GM12878 (cell line): ENCODE measurements at regions not wholly inside any gene's neighbourhood (a gene's known extent, or its start where the extent isn't known, plus 50 kb on each side); places are given as distances from the start of the nearest gene placed in this dataset.

Experiments used
- ATAC-seq: fragments of 200-7000 bp; cut with Tn5 transposase; 3 replicates; pipeline ENCODE4 v1.9.1; 2020; ENCODE audit warnings: mild to moderate bottlenecking, moderate library complexity
- BruUV-seq: library from RNA; stranded (reverse); fragments of 400-500 nt; replicated peaks from 2 replicates; lab custom pipeline; 2021; lab: Mats Ljungman, UMichigan
- CTCF ChIA-PET: fragments of 300-600 bp; sonication (Branson Sonifier 250); formaldehyde crosslinking; extraction: SDS; loops from one replicate; lab custom pipeline; 2021; ENCODE audit warnings: inconsistent platforms; lab: Yijun Ruan, JAX
- POLR2A ChIA-PET: fragments of 350-600 bp; formaldehyde crosslinking; extraction: SDS; loops from one replicate; lab custom pipeline; 2021; ENCODE audit warnings: inconsistent platforms; lab: Charles Lee
- RAD21 ChIA-PET: fragments of 300-600 bp; sonication (Branson Sonifier 250); formaldehyde crosslinking; loops from one replicate; lab custom pipeline; 2023; ENCODE audit warnings: antibody characterized with exemption; ENCODE audit not compliant: unreplicated experiment; lab: Charles Lee
- SMC1A ChIA-PET: fragments of 300-600 bp; sonication (Branson Sonifier 250); formaldehyde crosslinking; loops from one replicate; lab custom pipeline; 2023; ENCODE audit not compliant: unreplicated experiment, uncharacterized antibody; lab: Charles Lee
- DNase-seq: peaks from one replicate; pipeline ENCODE4 v3.0.0-alpha.2; 2011; ENCODE audit warnings: low read depth, low spot score
- FAIRE-seq: peaks from 3 replicates; lab custom pipeline; 2011; peaks lifted over from hg19 to GRCh38; lab: Jason Lieb, UNC
- H2AFZ ChIP-seq: 2 replicates; pipeline ENCODE4 v1.6.0; 2011; ENCODE audit warnings: low read depth, low read length, control low read depth; ENCODE audit not compliant: control insufficient read depth
- H3K27ac ChIP-seq: 2 replicates; pipeline ENCODE4 v1.5.1; 2011; ENCODE audit warnings: control low read depth; ENCODE audit not compliant: control insufficient read depth, insufficient read depth
- H3K27me3 ChIP-seq, 2 experiments: replicated peaks in 1 of 2; 2 replicates each; pipeline versions ENCODE4 v1.6.0 to v1.6.1; 2011; ENCODE audit warnings: low read length in 1 of 2; ENCODE audit not compliant: control insufficient read depth in 2 of 2, insufficient read depth in 2 of 2
- H3K36me3 ChIP-seq, 2 experiments: 2 replicates each; pipeline ENCODE4 v1.5.1; 2011; ENCODE audit warnings: low read length in 1 of 2; ENCODE audit not compliant: control insufficient read depth in 2 of 2, insufficient read depth in 2 of 2
- H3K4me1 ChIP-seq: 2 replicates; pipeline ENCODE4 v1.6.1; 2011; ENCODE audit warnings: mild to moderate bottlenecking, low read length, moderate library complexity, mixed read lengths; ENCODE audit not compliant: control insufficient read depth, insufficient read depth
- H3K4me2 ChIP-seq: 2 replicates; pipeline ENCODE4 v1.6.0; 2011; ENCODE audit warnings: control low read depth; ENCODE audit not compliant: control insufficient read depth, insufficient read depth
- H3K4me3 ChIP-seq: fragments of 200-600 bp; sonication (generic); 2 replicates; pipeline ENCODE4 v1.5.1; 2016
- H3K79me2 ChIP-seq: 2 replicates; pipeline ENCODE4 v1.6.0; 2011; ENCODE audit warnings: low read length; ENCODE audit not compliant: control insufficient read depth, insufficient read depth
- H3K9ac ChIP-seq: 2 replicates; pipeline ENCODE4 v1.8.0; 2011; ENCODE audit warnings: low read length, control low read depth, mixed read lengths; ENCODE audit not compliant: control insufficient read depth, insufficient read depth
- H3K9me3 ChIP-seq: replicated peaks from 3 replicates; pipeline ENCODE4 v1.5.1; 2011; ENCODE audit warnings: mild to moderate bottlenecking, low read length; ENCODE audit not compliant: control insufficient read depth, insufficient read depth
- H4K20me1 ChIP-seq: 2 replicates; pipeline ENCODE4 v1.6.0; 2011; ENCODE audit not compliant: control insufficient read depth, insufficient read depth
- BRCA1 ChIP-seq: IDR thresholded peaks from 2 replicates; pipeline ENCODE4 v1.6.1; 2011; ENCODE audit warnings: low read depth, low read length, improper control_type of control experiment
- CBFB ChIP-seq: IDR thresholded peaks from 2 replicates; pipeline ENCODE4 v1.6.1; 2016; ENCODE audit warnings: antibody characterized with exemption, low read depth
- GATAD2B ChIP-seq: fragments of 450-650 bp; conservative IDR thresholded peaks from 2 replicates; pipeline ENCODE4 v1.6.1; 2017; ENCODE audit warnings: low read depth, mild to moderate bottlenecking, moderate library complexity
- HSF1 ChIP-seq: fragments of 150-350 bp; IDR thresholded peaks from 2 replicates; pipeline ENCODE4 v1.6.1; 2014; ENCODE audit warnings: mild to moderate bottlenecking, low read depth, low read length
- NRF1 ChIP-seq: conservative IDR thresholded peaks from 2 replicates; pipeline ENCODE4 v1.6.1; 2011; ENCODE audit warnings: mild to moderate bottlenecking, low read depth, low read length, improper control_type of control experiment
- PAX8 ChIP-seq: fragments of 450-650 bp; IDR thresholded peaks from 2 replicates; pipeline ENCODE4 v1.6.1; 2017; ENCODE audit warnings: mild to moderate bottlenecking, moderate library complexity
- POLR2A ChIP-seq: IDR thresholded peaks from 2 replicates; pipeline ENCODE4 v1.6.1; 2011; ENCODE audit warnings: low read depth, mild to moderate bottlenecking, low read length
- SMARCA5 ChIP-seq: fragments of 450-650 bp; IDR thresholded peaks from 2 replicates; pipeline ENCODE4 v1.6.1; 2017; ENCODE audit warnings: mild to moderate bottlenecking
- STAT1 ChIP-seq: fragments of 450-650 bp; conservative IDR thresholded peaks from 2 replicates; pipeline ENCODE4 v1.6.1; 2014; ENCODE audit warnings: antibody characterized with exemption, mild to moderate bottlenecking
- YBX1 ChIP-seq: fragments of 450-650 bp; IDR thresholded peaks from 2 replicates; pipeline ENCODE4 v1.6.1; 2016; ENCODE audit warnings: antibody characterized with exemption
- ZBTB11 ChIP-seq: fragments of 450-650 bp; formaldehyde crosslinking; IDR thresholded peaks from 2 replicates; pipeline ENCODE4 v1.5.0; 2022; ENCODE audit warnings: mild to moderate bottlenecking, missing genetic modification characterization
- ZBTB33 ChIP-seq: fragments of 450-650 bp; IDR thresholded peaks from 2 replicates; pipeline ENCODE4 v1.6.1; 2017; ENCODE audit warnings: mild to moderate bottlenecking
- ZNF217 ChIP-seq: fragments of 450-650 bp; IDR thresholded peaks from 2 replicates; pipeline ENCODE4 v1.6.1; 2017; ENCODE audit warnings: antibody characterized with exemption, mild to moderate bottlenecking
- ZNF592 ChIP-seq: fragments of 450-650 bp; IDR thresholded peaks from 2 replicates; pipeline ENCODE4 v1.6.1; 2017; ENCODE audit warnings: mild to moderate bottlenecking, moderate library complexity
- WGBS: methylation state at CpG from one replicate; pipeline ENCODE4 v1.1.6; 2016; ENCODE audit warnings: low lambda C conversion rate; ENCODE audit not compliant: insufficient replicate concordance, insufficient coverage; ENCODE audit errors: missing lambda C conversion rate; 5-methylcytosine and 5-hydroxymethylcytosine counted together
- in situ Hi-C: fragments of 300-500 bp; cut with MboI; formaldehyde crosslinking; loops from 9 replicates; pipeline ENCODE4 v1.14.3; 2018; ENCODE audit warnings: mixed read lengths
- intact Hi-C: fragments of 100-400 bp; cut with micrococcal nuclease; formaldehyde crosslinking; loops from one replicate; pipeline ENCODE4 v1.14.2; 2022; ENCODE audit not compliant: unreplicated experiment

GRCh38 chr22:47367993-47368945, 605.8 kb downstream of the TBC1D22A start:
- Histone ChIP-seq H4K20me1 (no peaks in the 10 kb centered on the region), H2AFZ (no peak overlapping the region), H3K27me3 (no peaks in the 10 kb centered on the region), H3K79me2 (no peaks in the 10 kb centered on the region), H3K36me3 (no peaks in the 10 kb centered on the region), H3K4me3 (no peak overlapping the region), H3K27ac (no peak overlapping the region), H3K4me1 (no peaks in the 10 kb centered on the region), H3K9me3 (no peaks in the 10 kb centered on the region; the same call in 2 of the 3 replicates), H3K4me2 (no peak overlapping the region), H3K9ac (no peak overlapping the region)
- 30% methylated on average over 21 of the region's 21 CpGs for WGBS
- DNase-seq (no peak), ATAC-seq (no peak), FAIRE-seq (no peak)
- ChIA-PET CTCF (no interaction called here), RAD21 (no interaction called here), POLR2A (no interaction called here), SMC1A (no interaction called here)
- BruUV-seq: no TSS peak
- in situ Hi-C loops (no loop called here), intact Hi-C loops (no loop called here)
- TF ChIP-seq ZNF592: no peak
- TF ChIP-seq ZBTB11 (CRISPR knock-in tag): no peak
- no peak for TF ChIP-seq POLR2A
- TF ChIP-seq GATAD2B: no peak
- TF ChIP-seq ZNF217: no peak
- TF ChIP-seq PAX8: no peak
- TF ChIP-seq HSF1: no peak
- TF ChIP-seq YBX1: no peak
- TF ChIP-seq STAT1: no peak
- no peak for TF ChIP-seq NRF1
- TF ChIP-seq ZBTB33: no peak
- TF ChIP-seq CBFB: no peak
- no peak for TF ChIP-seq SMARCA5
- no peak for TF ChIP-seq BRCA1
